H9 (cell line): ENCODE measurements at regions not wholly inside any gene's neighbourhood (a gene's known extent, or its start where the extent isn't known, plus 50 kb on each side); places are given as distances from the start of the nearest gene placed in this dataset.

Experiments
- DNase-seq: peaks from one replicate; pipeline ENCODE4 v3.0.0-alpha.2; 2017
- H2AFZ ChIP-seq: one replicate; pipeline ENCODE4 v1.6.1; 2013; ENCODE audit warnings: mild to moderate bottlenecking, low read length, control low read depth, moderate library complexity
- H2AK5ac ChIP-seq: 2 replicates; pipeline ENCODE4 v1.6.1; 2013; ENCODE audit warnings: low read length, control low read depth, mixed read lengths; ENCODE audit not compliant: insufficient read length
- H2BK120ac ChIP-seq: one replicate; pipeline ENCODE4 v1.6.1; 2013; ENCODE audit warnings: low read depth, mild to moderate bottlenecking, low read length, control low read depth, inconsistent platforms; ENCODE audit not compliant: poor library complexity, severe bottlenecking
- H2BK12ac ChIP-seq: 2 replicates; pipeline ENCODE4 v1.6.1; 2013; ENCODE audit warnings: low read length, control low read depth, mixed read lengths, low read depth; ENCODE audit not compliant: insufficient read length
- H2BK15ac ChIP-seq: 2 replicates; pipeline ENCODE4 v1.6.1; 2013; ENCODE audit warnings: low read depth, low read length, control low read depth
- H2BK20ac ChIP-seq: one replicate; pipeline ENCODE4 v1.6.1; 2013; ENCODE audit warnings: low read depth, mild to moderate bottlenecking, low read length, control low read depth, inconsistent platforms; ENCODE audit not compliant: poor library complexity, severe bottlenecking
- H2BK5ac ChIP-seq: 2 replicates; pipeline ENCODE4 v1.6.1; 2013; ENCODE audit warnings: low read length, control low read depth, mixed read lengths; ENCODE audit not compliant: insufficient read length
- H3K14ac ChIP-seq: 2 replicates; pipeline ENCODE4 v1.6.1; 2013; ENCODE audit warnings: low read length, control low read depth; ENCODE audit not compliant: insufficient read depth
- H3K18ac ChIP-seq: 2 replicates; pipeline ENCODE4 v1.6.1; 2013; ENCODE audit warnings: low read depth, mild to moderate bottlenecking, mixed read lengths, low read length, control low read depth; ENCODE audit not compliant: insufficient read length
- H3K23ac ChIP-seq: 2 replicates; pipeline ENCODE4 v1.6.1; 2013; ENCODE audit warnings: low read length, control low read depth, mixed read lengths, low read depth; ENCODE audit not compliant: insufficient read length
- H3K23me2 ChIP-seq: 2 replicates; pipeline ENCODE4 v1.6.1; 2013; ENCODE audit warnings: low read depth, mild to moderate bottlenecking, mixed read lengths, low read length, control low read depth; ENCODE audit not compliant: insufficient read length, poor library complexity, severe bottlenecking
- H3K27ac ChIP-seq: 2 replicates; pipeline ENCODE4 v1.5.1; 2013; ENCODE audit warnings: low read length, control low read depth, mixed read lengths, low read depth; ENCODE audit not compliant: insufficient read length
- H3K27me3 ChIP-seq: 2 replicates; pipeline ENCODE4 v1.6.1; 2013; ENCODE audit warnings: low read length, control low read depth, inconsistent platforms; ENCODE audit not compliant: insufficient read depth
- H3K4ac ChIP-seq: 2 replicates; pipeline ENCODE4 v1.6.1; 2013; ENCODE audit warnings: low read depth, mild to moderate bottlenecking, control low read depth, inconsistent platforms, low read length, moderate library complexity
- H3K4me1 ChIP-seq: 2 replicates; pipeline ENCODE4 v1.6.1; 2013; ENCODE audit warnings: low read length, control low read depth, inconsistent platforms; ENCODE audit not compliant: insufficient read depth
- H3K4me2 ChIP-seq: 2 replicates; pipeline ENCODE4 v1.6.1; 2013; ENCODE audit warnings: low read length, control low read depth, mixed read lengths; ENCODE audit not compliant: insufficient read length, insufficient read depth
- H3K56ac ChIP-seq: 2 replicates; pipeline ENCODE4 v1.6.1; 2013; ENCODE audit warnings: low read depth, mild to moderate bottlenecking, mixed read lengths, low read length, control low read depth; ENCODE audit not compliant: insufficient read length
- H3K79me1 ChIP-seq: 2 replicates; pipeline ENCODE4 v1.6.1; 2013; ENCODE audit warnings: low read depth, mild to moderate bottlenecking, moderate library complexity, low read length, control low read depth, inconsistent platforms; ENCODE audit not compliant: insufficient read depth, poor library complexity, severe bottlenecking
- H3K79me2 ChIP-seq: 2 replicates; pipeline ENCODE4 v1.6.1; 2013; ENCODE audit warnings: low read length, control low read depth, inconsistent platforms; ENCODE audit not compliant: insufficient read depth
- H3K9ac ChIP-seq: 2 replicates; pipeline ENCODE4 v1.6.1; 2013; ENCODE audit warnings: low read length, control low read depth, mixed read lengths; ENCODE audit not compliant: insufficient read length; ENCODE audit errors: extremely low read depth
- H3K9me3 ChIP-seq: one replicate; pipeline ENCODE4 v1.6.1; 2013; ENCODE audit warnings: low read depth, low read length, inconsistent platforms; ENCODE audit not compliant: control insufficient read depth
- H3T11ph ChIP-seq: one replicate; pipeline ENCODE4 v1.6.1; 2013; ENCODE audit warnings: mild to moderate bottlenecking, low read length, control low read depth, inconsistent platforms
- H4K20me1 ChIP-seq: one replicate; pipeline ENCODE4 v1.6.1; 2013; ENCODE audit not compliant: control insufficient read depth, insufficient read length, insufficient read depth
- H4K5ac ChIP-seq: 2 replicates; pipeline ENCODE4 v1.6.1; 2013; ENCODE audit warnings: low read depth, mild to moderate bottlenecking, mixed read lengths, low read length, control low read depth; ENCODE audit not compliant: insufficient read length
- H4K8ac ChIP-seq: replicated peaks from 2 replicates; pipeline ENCODE4 v1.6.1; 2013; ENCODE audit warnings: low read length, control low read depth, mixed read lengths, low read depth; ENCODE audit not compliant: insufficient read length
- H4K91ac ChIP-seq: 2 replicates; pipeline ENCODE4 v1.6.1; 2013; ENCODE audit warnings: low read depth, mild to moderate bottlenecking, moderate library complexity, mixed read lengths, low read length, control low read depth; ENCODE audit not compliant: insufficient read length
- H3K27ac Mint-ChIP-seq, 3 experiments: 2 replicates in 2 of 3; 3 replicates in 1 of 3; pipeline ENCODE4 v1.8.0; 2020 to 2021; ENCODE audit warnings: mixed read lengths in 3 of 3, mild to moderate bottlenecking in 1 of 3, moderate library complexity in 1 of 3
- H3K27me3 Mint-ChIP-seq: 2 replicates; pipeline ENCODE4 v1.8.0; 2021; ENCODE audit warnings: low read depth, mild to moderate bottlenecking, moderate library complexity, mixed read lengths
- H3K36me3 Mint-ChIP-seq, 3 experiments: 2 replicates in 2 of 3; 3 replicates in 1 of 3; pipeline ENCODE4 v1.8.0; 2020 to 2021; ENCODE audit warnings: low read depth in 3 of 3, mixed read lengths in 3 of 3; ENCODE audit not compliant: insufficient read depth in 1 of 3
- H3K4me1 Mint-ChIP-seq, 2 experiments: 2 replicates each; pipeline ENCODE4 v1.8.0; 2020; ENCODE audit warnings: mixed read lengths in 2 of 2
- H3K4me3 Mint-ChIP-seq, 2 experiments: 2 replicates in 1 of 2; 3 replicates in 1 of 2; pipeline ENCODE4 v1.8.0; 2020 to 2021; ENCODE audit warnings: mild to moderate bottlenecking in 2 of 2, mixed read lengths in 2 of 2, moderate library complexity in 1 of 2
- H3K9me3 Mint-ChIP-seq, 2 experiments: 2 replicates in 1 of 2; 3 replicates in 1 of 2; pipeline ENCODE4 v1.8.0; 2020; ENCODE audit warnings: mild to moderate bottlenecking in 2 of 2, mixed read lengths in 2 of 2, moderate library complexity in 1 of 2
- CTCF ChIP-seq: fragments of 200-600 bp; sonication (generic); conservative IDR thresholded peaks from 3 replicates; pipeline ENCODE4 v1.8.0; 2021; ENCODE audit warnings: antibody characterized with exemption, mild to moderate bottlenecking
- WGBS: extraction: QIAGEN DNeasy Blood & Tissue Kit; methylation state at CpG from one replicate; pipeline ENCODE4 v1.1.7; 2013; ENCODE audit warnings: missing lambda C conversion rate, low lambda C conversion rate, mixed read lengths; ENCODE audit not compliant: insufficient read length; ENCODE audit errors: extremely low coverage; 5-methylcytosine and 5-hydroxymethylcytosine counted together

GRCh38 chr6:155909710-155910109, 454.1 kb upstream of the NOX3 start:
- no peak overlapping the region for H3K9ac ChIP-seq
- Mint-ChIP-seq H3K36me3 (no peaks in the 10 kb centered on the region; a peak in 1 of 7 replicates), H3K27me3 (no peaks in the 10 kb centered on the region), H3K4me3 (no peak overlapping the region), H3K4me1 (peaks cover 16 to 21% of the 10 kb centered on the region in 2 experiments), H3K9me3 (no peaks in the 10 kb centered on the region), H3K27ac (peak overlapping the region in 2 of 3 experiments; percentile 39 to 92; a peak in 1 of 7 replicates)
- no peaks in the 10 kb centered on the region for H3K23me2 ChIP-seq
- no peak overlapping the region for H3K4me2 ChIP-seq
- H3K4ac ChIP-seq, result no peak overlapping the region
- TF ChIP-seq CTCF, result no peak
- H2AK5ac ChIP-seq, result no peak overlapping the region
- H4K8ac ChIP-seq, result no peak overlapping the region
- no peak overlapping the region for H3K27ac ChIP-seq
- H3K27me3 ChIP-seq, result no peaks in the 10 kb centered on the region
- H3K14ac ChIP-seq, result no peak overlapping the region; the same call in 1 of the 2 replicates
- no peaks in the 10 kb centered on the region for H3K79me1 ChIP-seq
- H2BK120ac ChIP-seq, result no peak overlapping the region
- no peaks in the 10 kb centered on the region for H4K20me1 ChIP-seq
- H3K79me2 ChIP-seq, result no peaks in the 10 kb centered on the region
- H3K18ac ChIP-seq, result no peak overlapping the region
- H2BK20ac ChIP-seq, result no peak overlapping the region
- no peak overlapping the region for H3T11ph ChIP-seq
- no peak overlapping the region for H2BK5ac ChIP-seq
- H3K23ac ChIP-seq, result no peak overlapping the region
- 0 out of 2 replicates have a peak, but pooled peaks cover 2% of the 10 kb centered on the region for H3K4me1 ChIP-seq
- no peaks in the 10 kb centered on the region for H3K9me3 ChIP-seq
- H4K91ac ChIP-seq, result no peak overlapping the region
- no CpG with 5 or more reads among the region's 2 CpGs for WGBS
- H2BK12ac ChIP-seq, result no peak overlapping the region
- DNase-seq, result no peak
- H4K5ac ChIP-seq, result no peak overlapping the region
- H2BK15ac ChIP-seq, result no peak overlapping the region
- no peak overlapping the region for H3K56ac ChIP-seq
- no peak overlapping the region for H2AFZ ChIP-seq
